HEK293T (cell line): ENCODE measurements at regions not wholly inside any gene's neighbourhood (a gene's known extent, or its start where the extent isn't known, plus 50 kb on each side); places are given as distances from the start of the nearest gene placed in this dataset.

Experiments used
- CTCF ChIA-PET: fragments of 350-600 bp; formaldehyde crosslinking; extraction: SDS; loops from one replicate; lab custom pipeline; 2021; ENCODE audit warnings: antibody characterized with exemption, inconsistent platforms; lab: Yijun Ruan, JAX
- POLR2A ChIA-PET: fragments of 350-600 bp; formaldehyde crosslinking; extraction: SDS; loops from one replicate; lab custom pipeline; 2020; ENCODE audit warnings: antibody characterized with exemption, inconsistent platforms; lab: Yijun Ruan, JAX
- DNase-seq: peaks from one replicate; pipeline ENCODE4 v3.0.0; 2012; ENCODE audit warnings: mixed read lengths; ENCODE audit errors: extremely low spot score
- ARNT ChIP-seq: fragments of 450-650 bp; IDR thresholded peaks from 2 replicates; pipeline ENCODE4 v1.6.1; 2017; ENCODE audit warnings: mild to moderate bottlenecking
- BHLHE40 ChIP-seq: fragments of 450-650 bp; IDR thresholded peaks from 2 replicates; pipeline ENCODE4 v1.6.1; 2016; ENCODE audit warnings: mild to moderate bottlenecking, moderate library complexity, borderline replicate concordance
- CTBP1 ChIP-seq: fragments of 450-650 bp; IDR thresholded peaks from 2 replicates; pipeline ENCODE4 v1.6.1; 2016; ENCODE audit warnings: borderline replicate concordance
- ELF4 ChIP-seq: fragments of 450-650 bp; IDR thresholded peaks from 2 replicates; pipeline ENCODE4 v1.6.1; 2017; ENCODE audit warnings: antibody characterized with exemption
- FOXA1 ChIP-seq: fragments of 450-650 bp; IDR thresholded peaks from 2 replicates; pipeline ENCODE4 v1.6.1; 2016; ENCODE audit warnings: mild to moderate bottlenecking
- FOXK2 ChIP-seq: fragments of 450-650 bp; IDR thresholded peaks from 2 replicates; pipeline ENCODE4 v1.6.1; 2016; ENCODE audit warnings: mild to moderate bottlenecking
- FOXM1 ChIP-seq: fragments of 450-650 bp; IDR thresholded peaks from 2 replicates; pipeline ENCODE4 v1.6.1; 2017; ENCODE audit warnings: mild to moderate bottlenecking, borderline replicate concordance
- HDGF ChIP-seq: fragments of 450-650 bp; IDR thresholded peaks from 2 replicates; pipeline ENCODE4 v1.6.1; 2017; ENCODE audit warnings: antibody characterized with exemption, borderline replicate concordance
- L3MBTL2 ChIP-seq: fragments of 450-650 bp; conservative IDR thresholded peaks from 2 replicates; pipeline ENCODE4 v1.6.1; 2016; ENCODE audit warnings: mild to moderate bottlenecking
- LEF1 ChIP-seq: fragments of 450-650 bp; IDR thresholded peaks from 2 replicates; pipeline ENCODE4 v1.6.1; 2017; ENCODE audit warnings: mild to moderate bottlenecking, borderline replicate concordance
- NFRKB ChIP-seq: fragments of 450-650 bp; IDR thresholded peaks from 2 replicates; pipeline ENCODE4 v1.6.1; 2016; ENCODE audit warnings: mild to moderate bottlenecking, moderate library complexity
- PKNOX1 ChIP-seq: fragments of 450-650 bp; IDR thresholded peaks from 2 replicates; pipeline ENCODE4 v1.6.1; 2016
- SP1 ChIP-seq: fragments of 450-650 bp; IDR thresholded peaks from 2 replicates; pipeline ENCODE4 v1.6.1; 2017
- SUZ12 ChIP-seq: fragments of 450-650 bp; IDR thresholded peaks from 2 replicates; pipeline ENCODE4 v1.6.1; 2016; ENCODE audit warnings: mild to moderate bottlenecking
- TARDBP ChIP-seq: fragments of 450-650 bp; IDR thresholded peaks from 2 replicates; pipeline ENCODE4 v1.6.1; 2016
- ZNF384 ChIP-seq: fragments of 450-650 bp; IDR thresholded peaks from 2 replicates; pipeline ENCODE4 v1.6.1; 2016

- ChIA-PET CTCF (no interaction called here), POLR2A (no interaction called here)
- TF ChIP-seq ELF4 (no peak), CTBP1 (no peak), ARNT (no peak), L3MBTL2 (no peak)
- DNase-seq, result no peak
Observed at GRCh38 chr10:124146483-124146882, 53.1 kb upstream of the CHST15 start.

GRCh38 chr10:124145109-124145870, 51.9 kb upstream of the CHST15 start:
- DNase-seq, result no peak
- ChIA-PET CTCF (no interaction called here), POLR2A (no interaction called here)
- TF ChIP-seq FOXA1, result no peak
- no peak for TF ChIP-seq ELF4
- no peak for TF ChIP-seq ZNF384
- no peak for TF ChIP-seq BHLHE40
- TF ChIP-seq ARNT, result no peak
- TF ChIP-seq HDGF, result no peak
- no peak for TF ChIP-seq SP1
- no peak for TF ChIP-seq TARDBP
- no peak for TF ChIP-seq CTBP1

- ChIA-PET CTCF (no interaction called here), POLR2A (no interaction called here)
- no peak for TF ChIP-seq FOXK2
- TF ChIP-seq PKNOX1, result no peak
- TF ChIP-seq HDGF, result no peak
- no peak for TF ChIP-seq SUZ12
- TF ChIP-seq ZNF384, result no peak
- no peak for TF ChIP-seq FOXM1
- TF ChIP-seq ELF4, result no peak
- TF ChIP-seq LEF1, result no peak
- no peak for TF ChIP-seq FOXA1
- TF ChIP-seq NFRKB, result no peak
- TF ChIP-seq CTBP1, result no peak
- no peak for TF ChIP-seq SP1
- TF ChIP-seq ARNT, result no peak
- no peak for TF ChIP-seq TARDBP
- no peak for TF ChIP-seq BHLHE40
- TF ChIP-seq L3MBTL2, result no peak
- DNase-seq, result no peak
Observed at GRCh38 chr10:124144536-124144935, 51.1 kb upstream of the CHST15 start.

GRCh38 chr10:124143721-124144120, 50.3 kb upstream of the CHST15 start:
- no peak for DNase-seq
- POLR2A ChIA-PET, result no interaction called here
- TF ChIP-seq CTBP1 (no peak), L3MBTL2 (no peak), FOXA1 (no peak), TARDBP (no peak), ELF4 (no peak)
- CTCF ChIA-PET, result no interaction called here
